Nephron (organoid): ENCODE measurements at regions not wholly inside any gene's neighbourhood (a gene's known extent, or its start where the extent isn't known, plus 50 kb on each side); places are given as distances from the start of the nearest gene placed in this dataset.
A peak's percentile ranks its signal among the peaks of the same experiment; 100 is the strongest.

Experiments used
- H3K27ac Mint-ChIP-seq, 3 experiments: 2 replicates each; pipeline ENCODE4 v1.8.0; 2020; ENCODE audit warnings: mixed read lengths in 3 of 3, mild to moderate bottlenecking in 2 of 3, moderate library complexity in 1 of 3
- H3K27me3 Mint-ChIP-seq: 2 replicates; pipeline ENCODE4 v1.8.0; 2021; ENCODE audit warnings: low read depth, mild to moderate bottlenecking, moderate library complexity, mixed read lengths
- H3K36me3 Mint-ChIP-seq: 2 replicates; pipeline ENCODE4 v1.8.0; 2020; ENCODE audit warnings: low read depth, mixed read lengths
- H3K4me1 Mint-ChIP-seq: 2 replicates; pipeline ENCODE4 v1.8.0; 2020; ENCODE audit warnings: mixed read lengths
- H3K4me3 Mint-ChIP-seq, 3 experiments: 2 replicates each; pipeline ENCODE4 v1.8.0; 2020; ENCODE audit warnings: mild to moderate bottlenecking in 3 of 3, mixed read lengths in 3 of 3, moderate library complexity in 2 of 3
- H3K9me3 Mint-ChIP-seq: 2 replicates; pipeline ENCODE4 v1.8.0; 2020; ENCODE audit warnings: mixed read lengths
- CTCF ChIP-seq, 3 experiments: fragments of 200-600 bp; sonication (generic); IDR thresholded peaks; one replicate each; pipeline ENCODE4 v1.5.0; 2021; ENCODE audit warnings: antibody characterized with exemption in 3 of 3; ENCODE audit not compliant: unreplicated experiment in 3 of 3

GRCh38 chr22:27424319-27424718, 377.2 kb downstream of the MN1 start:
- Mint-ChIP-seq H3K36me3 (peaks cover 3% of the 10 kb centered on the region), H3K4me3 (no peak overlapping the region), H3K27ac (no peak overlapping the region), H3K27me3 (peaks cover 27% of the 10 kb centered on the region), H3K4me1 (peaks cover 29% of the 10 kb centered on the region), H3K9me3 (peaks cover 13% of the 10 kb centered on the region)
- no peak for TF ChIP-seq CTCF (IDR thresholded peaks at IDR 0.05; ENCODE audit: unreplicated experiment in 3 of 3)

- TF ChIP-seq CTCF (IDR thresholded peaks at IDR 0.05; ENCODE audit: unreplicated experiment in 3 of 3): no peak
- H3K9me3 Mint-ChIP-seq: peaks cover 28% of the 10 kb centered on the region
- no peak overlapping the region for H3K4me3 Mint-ChIP-seq
- peaks cover 45% of the 10 kb centered on the region for H3K27me3 Mint-ChIP-seq
- H3K4me1 Mint-ChIP-seq: peaks cover 26% of the 10 kb centered on the region
- peaks cover 10% of the 10 kb centered on the region for H3K36me3 Mint-ChIP-seq
- H3K27ac Mint-ChIP-seq: peak overlapping the region in 1 of 3 experiments; percentile 11
These were observed 372.1 kb downstream of the MN1 start for GRCh38 chr22:27429476-27429875.

DNA sequence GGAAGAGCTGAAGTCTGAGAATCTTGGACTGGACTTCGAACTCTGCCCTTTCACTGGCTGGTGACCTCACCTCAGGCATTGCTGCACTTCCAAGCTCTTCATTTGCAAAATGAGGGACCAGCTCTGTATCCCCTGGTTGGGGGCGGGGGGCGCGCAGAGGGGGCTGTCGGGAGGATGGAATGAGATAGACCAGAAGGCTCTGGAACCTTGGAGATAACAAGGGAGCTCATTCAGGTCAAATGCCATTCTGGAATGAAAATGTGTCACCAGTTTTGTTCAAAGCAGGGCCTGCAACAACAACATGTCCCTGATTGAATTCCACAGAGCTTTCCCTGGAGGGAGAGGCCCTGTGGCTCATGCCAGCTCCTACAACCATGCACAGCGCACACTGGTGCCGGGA, 370.5 kb downstream of the MN1 start:
- Mint-ChIP-seq H3K27ac (peak overlapping the region in 2 of 3 experiments; percentile 11 to 70), H3K4me1 (peaks cover 42% of the 10 kb centered on the region), H3K4me3 (no peak overlapping the region), H3K36me3 (peaks cover 10% of the 10 kb centered on the region), H3K9me3 (peaks cover 28% of the 10 kb centered on the region), H3K27me3 (peaks cover 42% of the 10 kb centered on the region)
- TF ChIP-seq CTCF (IDR thresholded peaks at IDR 0.05; ENCODE audit: unreplicated experiment in 3 of 3): no peak

DNA sequence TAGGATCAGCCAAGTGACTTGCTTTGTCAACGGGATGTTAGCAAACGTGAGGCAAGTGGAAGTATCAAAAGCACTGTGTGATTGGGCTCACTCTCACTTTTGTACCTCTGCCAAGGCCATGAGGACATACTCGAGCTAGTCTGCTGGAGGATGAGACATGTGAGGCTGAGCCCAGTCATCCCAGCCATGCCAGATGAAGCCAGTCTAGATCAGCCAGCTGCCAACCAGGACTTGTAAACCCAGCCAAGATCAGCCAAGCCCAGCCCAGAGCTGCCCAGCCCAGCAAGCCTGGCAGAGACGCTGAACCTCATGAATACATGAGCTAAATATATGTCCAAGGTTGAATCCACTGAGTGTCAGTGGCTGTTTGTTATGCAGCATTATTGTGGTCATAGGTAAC, 369.7 kb downstream of the MN1 start:
- Mint-ChIP-seq H3K4me1 (peaks cover 50% of the 10 kb centered on the region), H3K36me3 (peaks cover 10% of the 10 kb centered on the region), H3K27ac (peak overlapping the region in 1 of 3 experiments; percentile 61), H3K27me3 (peaks cover 42% of the 10 kb centered on the region), H3K9me3 (peaks cover 28% of the 10 kb centered on the region), H3K4me3 (no peak overlapping the region)
- TF ChIP-seq CTCF (IDR thresholded peaks at IDR 0.05; ENCODE audit: unreplicated experiment in 3 of 3): no peak

DNA sequence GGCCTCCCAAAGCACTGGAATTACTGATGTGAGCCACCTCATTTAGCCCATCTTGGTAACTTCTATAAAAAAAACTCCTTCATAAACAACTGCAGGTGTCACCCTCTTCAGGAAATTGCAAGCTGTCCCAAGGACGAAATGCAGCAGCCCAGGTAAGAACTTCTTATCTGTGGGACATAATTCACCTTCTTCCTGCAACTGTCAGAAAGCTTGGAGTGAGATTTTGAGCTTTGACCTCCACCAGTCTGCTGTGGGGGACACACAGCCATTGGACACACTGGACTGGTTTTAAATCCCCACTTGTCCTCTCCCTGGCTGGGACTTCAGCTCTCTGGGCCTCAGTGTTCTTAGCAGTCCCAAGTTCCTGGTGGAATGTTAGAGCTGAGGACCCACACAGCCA, 368.5 kb downstream of the MN1 start:
- Mint-ChIP-seq H3K27ac (peak overlapping the region in 1 of 3 experiments; percentile 31), H3K4me3 (no peak overlapping the region), H3K4me1 (peaks cover 53% of the 10 kb centered on the region), H3K36me3 (peaks cover 10% of the 10 kb centered on the region), H3K27me3 (peaks cover 38% of the 10 kb centered on the region), H3K9me3 (peaks cover 23% of the 10 kb centered on the region)
- TF ChIP-seq CTCF (IDR thresholded peaks at IDR 0.05; ENCODE audit: unreplicated experiment in 3 of 3): no peak

DNA sequence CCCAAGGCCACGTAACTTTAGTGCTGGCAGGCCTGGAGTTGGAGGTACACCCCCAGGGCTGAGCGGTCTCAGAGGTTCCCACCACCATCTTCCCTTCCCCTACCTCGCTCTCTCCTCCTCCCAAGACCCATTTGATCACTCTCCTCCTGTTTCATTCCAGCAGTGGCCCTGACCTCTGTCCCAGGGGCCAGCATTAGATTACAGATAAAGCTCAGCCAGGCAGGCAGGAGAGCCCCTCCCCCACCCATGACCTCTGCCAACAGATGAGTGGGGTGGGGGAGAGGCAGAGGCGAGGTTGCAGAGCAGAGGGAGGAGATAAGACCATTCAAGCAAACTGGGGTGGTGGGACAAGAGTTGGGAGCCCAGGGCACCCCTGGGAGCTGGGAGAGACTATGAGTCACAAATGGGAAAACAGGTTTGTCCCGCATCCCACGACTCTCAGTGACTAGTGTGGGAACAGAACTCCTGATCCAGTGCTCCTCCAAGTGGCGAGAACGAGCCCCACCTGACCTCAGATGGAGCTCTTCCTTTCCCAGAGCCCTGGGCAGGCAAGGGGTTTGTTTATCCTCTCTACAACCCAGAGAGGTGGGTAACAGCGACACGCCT, 367.9 kb downstream of the MN1 start:
- no peak for TF ChIP-seq CTCF (IDR thresholded peaks at IDR 0.05; ENCODE audit: unreplicated experiment in 3 of 3)
- no peak overlapping the region for H3K4me3 Mint-ChIP-seq
- peaks cover 37% of the 10 kb centered on the region for H3K27me3 Mint-ChIP-seq
- H3K36me3 Mint-ChIP-seq: peaks cover 7% of the 10 kb centered on the region
- peak overlapping the region; percentile 27 to 70 (median 31) for H3K27ac Mint-ChIP-seq
- peaks cover 20% of the 10 kb centered on the region for H3K9me3 Mint-ChIP-seq
- H3K4me1 Mint-ChIP-seq: peaks cover 58% of the 10 kb centered on the region
